ENCODE measurements at regions not wholly inside any gene's neighbourhood (a gene's known extent, or its start where the extent isn't known, plus 50 kb on each side); places are given as distances from the start of the nearest gene placed in this dataset.

DNA sequence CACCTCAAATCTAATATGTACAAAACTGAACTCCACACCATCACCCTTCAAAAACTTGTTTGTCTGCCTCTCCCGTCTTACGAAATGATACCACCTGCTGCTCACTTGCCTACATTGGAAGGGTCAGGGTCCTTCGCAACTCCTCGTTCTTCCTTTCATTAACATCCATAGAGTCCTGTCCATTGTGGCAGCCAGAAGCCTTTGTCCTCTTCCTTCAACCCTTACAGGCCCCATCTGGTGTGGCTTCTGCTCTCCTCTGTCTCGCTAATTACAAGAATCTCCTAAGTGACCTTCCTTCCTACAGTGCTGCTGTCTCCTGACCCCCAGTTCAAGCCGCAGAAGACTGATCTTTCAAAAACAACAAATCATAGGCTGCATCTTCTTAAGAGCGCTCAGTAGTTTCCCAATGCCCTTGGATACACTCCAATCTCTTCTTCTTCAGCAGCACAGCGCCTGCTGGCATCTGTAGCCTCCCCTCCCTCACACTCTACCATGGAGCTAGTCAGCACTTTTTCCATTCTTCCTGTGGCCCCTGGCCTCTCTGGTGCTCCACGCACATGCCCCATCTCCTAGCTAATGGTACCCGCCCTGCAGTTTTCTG is 382.7 kb downstream of the LIG4 start:
- no peak overlapping the region for H3K27ac ChIP-seq
- no peaks in the 10 kb centered on the region for H3K36me3 ChIP-seq
- DNase-seq (ENCODE audit: low spot score in 2 of 2): no peak
- 82% methylated on average over 10 of the region's 10 CpGs for WGBS
- no peaks in the 10 kb centered on the region for H3K27me3 ChIP-seq
- no peak overlapping the region for H3K4me3 ChIP-seq
- H3K9me3 ChIP-seq: no peaks in the 10 kb centered on the region
- TF ChIP-seq POLR2A (IDR thresholded peaks at IDR 0.05): no peak
- TF ChIP-seq, protein P1, sequence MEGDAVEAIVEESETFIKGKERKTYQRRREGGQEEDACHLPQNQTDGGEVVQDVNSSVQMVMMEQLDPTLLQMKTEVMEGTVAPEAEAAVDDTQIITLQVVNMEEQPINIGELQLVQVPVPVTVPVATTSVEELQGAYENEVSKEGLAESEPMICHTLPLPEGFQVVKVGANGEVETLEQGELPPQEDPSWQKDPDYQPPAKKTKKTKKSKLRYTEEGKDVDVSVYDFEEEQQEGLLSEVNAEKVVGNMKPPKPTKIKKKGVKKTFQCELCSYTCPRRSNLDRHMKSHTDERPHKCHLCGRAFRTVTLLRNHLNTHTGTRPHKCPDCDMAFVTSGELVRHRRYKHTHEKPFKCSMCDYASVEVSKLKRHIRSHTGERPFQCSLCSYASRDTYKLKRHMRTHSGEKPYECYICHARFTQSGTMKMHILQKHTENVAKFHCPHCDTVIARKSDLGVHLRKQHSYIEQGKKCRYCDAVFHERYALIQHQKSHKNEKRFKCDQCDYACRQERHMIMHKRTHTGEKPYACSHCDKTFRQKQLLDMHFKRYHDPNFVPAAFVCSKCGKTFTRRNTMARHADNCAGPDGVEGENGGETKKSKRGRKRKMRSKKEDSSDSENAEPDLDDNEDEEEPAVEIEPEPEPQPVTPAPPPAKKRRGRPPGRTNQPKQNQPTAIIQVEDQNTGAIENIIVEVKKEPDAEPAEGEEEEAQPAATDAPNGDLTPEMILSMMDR (IDR thresholded peaks at IDR 0.05): no peak
- TF ChIP-seq EP300 (IDR thresholded peaks at IDR 0.05): no peak
- TF ChIP-seq POLR2AphosphoS5 (IDR thresholded peaks at IDR 0.05): no peak
- H3K4me1 ChIP-seq: no peaks in the 10 kb centered on the region

DNA sequence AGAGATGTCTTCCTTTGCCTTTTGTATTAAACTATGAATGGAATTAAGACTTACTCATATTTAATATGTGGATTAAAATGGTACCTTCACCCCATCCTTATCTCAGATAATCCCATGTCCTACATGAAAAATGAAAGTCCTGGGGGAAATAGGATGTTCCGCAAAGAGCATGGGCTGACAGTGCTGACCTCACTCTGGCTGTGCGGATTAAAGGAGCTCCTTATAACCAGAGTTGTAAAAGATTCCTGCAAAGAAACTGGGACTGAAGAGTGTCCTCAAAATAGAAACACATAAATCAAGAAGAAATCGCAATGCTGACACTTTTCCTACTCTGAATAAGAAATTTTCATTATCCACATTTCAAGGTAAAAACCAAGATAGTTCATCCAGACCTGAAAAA is 384.5 kb downstream of the LIG4 start:
- no peak for DNase-seq (ENCODE audit: low spot score in 2 of 2)
- no peaks in the 10 kb centered on the region for H3K36me3 ChIP-seq
- WGBS: 65% methylated on average over 3 of the region's 3 CpGs
- H3K27me3 ChIP-seq: no peaks in the 10 kb centered on the region
- no peak overlapping the region for H3K27ac ChIP-seq
- TF ChIP-seq, protein P1 (IDR thresholded peaks at IDR 0.05): no peak
- TF ChIP-seq POLR2AphosphoS5 (IDR thresholded peaks at IDR 0.05) (no peak), POLR2A (IDR thresholded peaks at IDR 0.05) (no peak), EP300 (IDR thresholded peaks at IDR 0.05) (no peak)
- H3K9me3 ChIP-seq: no peaks in the 10 kb centered on the region
- H3K4me1 ChIP-seq: no peaks in the 10 kb centered on the region
- H3K4me3 ChIP-seq: no peak overlapping the region

DNA sequence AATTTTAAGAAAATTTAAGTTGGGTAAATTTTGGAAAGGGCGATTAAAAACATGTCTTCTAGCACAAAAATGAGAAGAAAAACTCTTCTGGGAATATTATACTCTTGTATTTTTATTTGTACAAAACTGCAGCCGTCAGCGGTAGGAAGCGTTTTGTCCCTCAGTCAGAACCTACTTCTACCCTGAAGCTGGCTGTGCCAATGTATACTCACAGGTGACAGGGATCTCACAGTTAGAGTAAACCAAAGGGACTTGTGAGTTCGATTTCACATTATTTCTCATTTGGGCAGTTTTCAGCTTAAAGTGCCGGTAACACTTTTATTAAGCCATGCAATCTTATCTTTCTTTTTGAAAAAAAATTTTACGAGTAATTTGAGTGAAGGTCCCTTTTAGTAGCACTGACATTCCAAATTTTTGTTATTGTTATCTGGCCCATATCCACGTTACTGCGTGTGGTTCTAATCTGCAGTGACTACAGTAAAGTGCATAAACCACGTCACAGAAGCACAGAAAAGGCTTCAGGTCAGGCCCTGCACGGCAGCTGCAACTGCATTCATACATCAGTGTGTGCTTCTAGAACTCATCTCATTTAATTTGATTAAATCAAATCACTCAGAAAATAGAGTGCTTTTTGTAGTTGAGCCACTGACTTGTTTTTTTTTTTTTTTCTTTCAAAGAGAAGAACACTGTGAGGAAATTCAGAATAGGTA is 387.3 kb downstream of the LIG4 start:
- Histone ChIP-seq H3K4me1 (no peaks in the 10 kb centered on the region), H3K36me3 (no peaks in the 10 kb centered on the region), H3K27ac (no peak overlapping the region), H3K9me3 (no peaks in the 10 kb centered on the region), H3K4me3 (no peak overlapping the region), H3K27me3 (no peaks in the 10 kb centered on the region)
- no peak for TF ChIP-seq POLR2A (IDR thresholded peaks at IDR 0.05)
- no peak for TF ChIP-seq EP300 (IDR thresholded peaks at IDR 0.05)
- TF ChIP-seq, protein P1 (IDR thresholded peaks at IDR 0.05): no peak
- no peak for TF ChIP-seq POLR2AphosphoS5 (IDR thresholded peaks at IDR 0.05)
- WGBS: 67% methylated on average over 11 of the region's 11 CpGs
- no peak for DNase-seq (ENCODE audit: low spot score in 2 of 2)

DNA sequence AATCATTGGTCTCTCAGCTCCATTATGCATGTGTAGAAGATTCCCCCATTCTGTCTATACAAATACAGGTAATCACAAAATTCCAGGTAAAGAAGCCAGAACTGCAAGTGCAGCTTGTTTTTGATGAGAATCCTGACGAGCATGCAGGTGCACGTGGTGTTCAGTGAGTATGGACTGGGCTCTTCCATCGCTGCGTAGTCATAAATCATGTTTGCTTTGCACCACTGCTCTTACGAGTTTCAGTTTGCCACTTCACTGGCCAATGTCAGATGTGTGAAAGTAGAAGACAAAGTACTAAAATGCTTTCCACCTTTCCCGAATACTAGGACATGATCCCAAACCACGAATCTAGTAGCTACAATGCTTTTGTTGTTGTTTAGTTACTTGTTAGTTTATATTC is 390.7 kb downstream of the LIG4 start:
- no peak overlapping the region for H3K4me3 ChIP-seq
- H3K27ac ChIP-seq: no peak overlapping the region
- no peaks in the 10 kb centered on the region for H3K4me1 ChIP-seq
- no peaks in the 10 kb centered on the region for H3K36me3 ChIP-seq
- WGBS: 72% methylated on average over 7 of the region's 7 CpGs
- H3K27me3 ChIP-seq: no peaks in the 10 kb centered on the region
- TF ChIP-seq POLR2A (IDR thresholded peaks at IDR 0.05): no peak
- no peak for TF ChIP-seq POLR2AphosphoS5 (IDR thresholded peaks at IDR 0.05)
- TF ChIP-seq, protein P1 (IDR thresholded peaks at IDR 0.05): no peak
- no peak for TF ChIP-seq EP300 (IDR thresholded peaks at IDR 0.05)
- H3K9me3 ChIP-seq: no peaks in the 10 kb centered on the region
- DNase-seq (ENCODE audit: low spot score in 2 of 2): no peak

DNA sequence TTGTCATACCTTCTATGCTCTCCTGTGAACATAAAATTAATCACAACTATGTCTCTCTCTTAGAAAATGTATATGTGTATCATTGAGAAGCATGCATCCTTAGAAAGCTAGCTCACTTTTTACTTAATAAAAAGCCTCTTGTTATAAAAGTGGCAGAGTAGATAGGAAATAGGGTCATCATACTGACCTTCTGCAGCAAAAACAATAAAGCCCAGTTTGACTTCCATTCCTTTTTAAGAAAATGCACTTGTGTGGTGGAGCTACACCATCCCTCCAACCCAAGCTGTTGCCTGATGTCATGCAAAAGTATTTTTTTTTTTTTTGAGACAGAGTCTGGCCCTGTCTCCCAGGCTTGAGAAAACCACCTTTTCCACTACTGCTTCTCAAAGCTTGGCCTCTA is 393.3 kb downstream of the LIG4 start:
- H3K27ac ChIP-seq: no peak overlapping the region
- no peak overlapping the region for H3K4me3 ChIP-seq
- H3K27me3 ChIP-seq: no peaks in the 10 kb centered on the region
- H3K36me3 ChIP-seq: no peaks in the 10 kb centered on the region
- H3K9me3 ChIP-seq: no peaks in the 10 kb centered on the region
- DNase-seq (ENCODE audit: low spot score in 2 of 2): no peak
- TF ChIP-seq, protein P1 (IDR thresholded peaks at IDR 0.05): no peak
- no peak for TF ChIP-seq EP300 (IDR thresholded peaks at IDR 0.05)
- no peak for TF ChIP-seq POLR2AphosphoS5 (IDR thresholded peaks at IDR 0.05)
- no peak for TF ChIP-seq POLR2A (IDR thresholded peaks at IDR 0.05)
- no peaks in the 10 kb centered on the region for H3K4me1 ChIP-seq
